ENCODE measurements at regions not wholly inside any gene's neighbourhood (a gene's known extent, or its start where the extent isn't known, plus 50 kb on each side); places are given as distances from the start of the nearest gene placed in this dataset.

GRCh38 chr16:26598061-26598460, 468.7 kb upstream of the C16orf82 start (continued):
- TF ChIP-seq ZMIZ1 (IDR thresholded peaks at IDR 0.05; ENCODE audit: low read depth in 2 of 2, low read length in 2 of 2) (no peak), DPF2 (IDR thresholded peaks at IDR 0.05) (0 out of 2 replicates have a peak, but pooled peaks have one; percentile 55), TRIM24 (IDR thresholded peaks at IDR 0.05) (peak in 1 of 2 experiments; percentile 56; a peak in 1 of 4 replicates), MTA3 (IDR thresholded peaks at IDR 0.05; ENCODE audit: borderline replicate concordance) (no peak), SMARCA4 (IDR thresholded peaks at IDR 0.05) (peak; percentile 57; the same call in 1 of the 2 replicates), ZHX1 (conservative IDR thresholded peaks at IDR 0.05; ENCODE audit: low read length) (no peak), STAT5A (IDR thresholded peaks at IDR 0.05; ENCODE audit: borderline replicate concordance, low read length) (peak; percentile 64), ZNF586 (CRISPR knock-in tag; conservative IDR thresholded peaks at IDR 0.05) (no peak), JUND (IDR thresholded peaks at IDR 0.05; ENCODE audit: borderline replicate concordance, low read depth, low read length) (peak; percentile 86), JUND (tag; IDR thresholded peaks at IDR 0.05; ENCODE audit: borderline replicate concordance, low read depth, low read length) (peak; percentile 67; the same call in 1 of the 3 replicates), EP300 (IDR thresholded peaks at IDR 0.05; ENCODE audit: low read length) (peak; percentile 37; the same call in 1 of the 2 replicates), FOSL1 (tag; conservative IDR thresholded peaks at IDR 0.05) (peak; percentile 91), ATF3 (IDR thresholded peaks at IDR 0.05) (peak; percentile 93), ATF3 (CRISPR knock-in tag; conservative IDR thresholded peaks at IDR 0.05) (no peak)
